GM23338 (cell line): ENCODE measurements at regions not wholly inside any gene's neighbourhood (a gene's known extent, or its start where the extent isn't known, plus 50 kb on each side); places are given as distances from the start of the nearest gene placed in this dataset.

ENCODE experiments used
- ATAC-seq: fragments of 200-7000 bp; cut with Tn5 transposase; 3 replicates; pipeline ENCODE4 v1.9.1; 2020
- DNase-seq: peaks from one replicate; pipeline ENCODE4 v3.0.0-alpha.2; 2015; ENCODE audit warnings: low spot score
- H2AFZ ChIP-seq: fragments of 200-600 bp; sonication (generic); 2 replicates; pipeline ENCODE4 v1.8.0; 2016; ENCODE audit warnings: antibody characterized with exemption, mild to moderate bottlenecking, moderate library complexity
- H3F3A ChIP-seq: fragments of 200-600 bp; sonication (generic); replicated peaks from 2 replicates; pipeline ENCODE4 v1.8.0; 2017; ENCODE audit warnings: antibody characterized with exemption, mixed run types, low read depth
- H3K27ac ChIP-seq: fragments of 200-600 bp; sonication (generic); 2 replicates; pipeline ENCODE4 v1.6.1; 2016; ENCODE audit warnings: low read depth
- H3K27me3 ChIP-seq: fragments of 200-600 bp; sonication (generic); 2 replicates; pipeline ENCODE4 v1.8.0; 2016; ENCODE audit warnings: mild to moderate bottlenecking, mixed run types, moderate library complexity; ENCODE audit not compliant: insufficient read depth
- H3K36me3 ChIP-seq: fragments of 200-600 bp; sonication (generic); 2 replicates; pipeline ENCODE4 v1.8.0; 2016; ENCODE audit warnings: mild to moderate bottlenecking; ENCODE audit not compliant: insufficient read depth
- H3K4me1 ChIP-seq: fragments of 200-600 bp; sonication (generic); 2 replicates; pipeline ENCODE4 v1.8.0; 2016; ENCODE audit warnings: mild to moderate bottlenecking, moderate library complexity; ENCODE audit not compliant: insufficient read depth
- H3K4me2 ChIP-seq: fragments of 200-600 bp; sonication (generic); 2 replicates; pipeline ENCODE4 v1.7.1; 2017; ENCODE audit warnings: mixed run types
- H3K4me3 ChIP-seq: fragments of 200-600 bp; sonication (generic); 2 replicates; pipeline ENCODE4 v1.6.1; 2016; ENCODE audit warnings: mixed run types
- H3K79me2 ChIP-seq: fragments of 200-600 bp; sonication (generic); replicated peaks from 2 replicates; pipeline ENCODE4 v1.8.0; 2017; ENCODE audit warnings: mild to moderate bottlenecking; ENCODE audit not compliant: insufficient read depth
- H3K9me2 ChIP-seq: fragments of 200-600 bp; sonication (generic); 2 replicates; pipeline ENCODE4 v1.8.0; 2017; ENCODE audit not compliant: insufficient read depth
- H4K20me1 ChIP-seq: fragments of 200-600 bp; sonication (generic); replicated peaks from 2 replicates; pipeline ENCODE4 v1.8.0; 2017; ENCODE audit warnings: mild to moderate bottlenecking; ENCODE audit not compliant: insufficient read depth
- H3K27ac Mint-ChIP-seq: 2 replicates; pipeline ENCODE4 v1.8.0; 2020; ENCODE audit warnings: inconsistent platforms, mild to moderate bottlenecking, moderate library complexity, mixed read lengths
- H3K27me3 Mint-ChIP-seq: 3 replicates; pipeline ENCODE4 v1.8.0; 2022; ENCODE audit warnings: low read depth, mild to moderate bottlenecking, moderate library complexity, mixed read lengths, inconsistent platforms; ENCODE audit not compliant: insufficient read depth, poor library complexity
- H3K36me3 Mint-ChIP-seq: 3 replicates; pipeline ENCODE4 v1.8.0; 2021; ENCODE audit warnings: low read depth, mild to moderate bottlenecking, inconsistent platforms, moderate library complexity, mixed read lengths
- H3K4me1 Mint-ChIP-seq: 3 replicates; pipeline ENCODE4 v1.8.0; 2020; ENCODE audit warnings: mild to moderate bottlenecking, inconsistent platforms, mixed read lengths
- H3K4me3 Mint-ChIP-seq: 3 replicates; pipeline ENCODE4 v1.8.0; 2021; ENCODE audit warnings: moderate library complexity, mild to moderate bottlenecking, inconsistent platforms, mixed read lengths
- H3K9me3 Mint-ChIP-seq: 3 replicates; pipeline ENCODE4 v1.8.0; 2020; ENCODE audit warnings: moderate library complexity, mild to moderate bottlenecking, inconsistent platforms, mixed read lengths
- POLR2AphosphoS5 ChIP-seq: IDR thresholded peaks from 2 replicates; pipeline ENCODE4 v1.6.1; 2016; ENCODE audit warnings: antibody characterized with exemption, low read depth
- STAT1 ChIP-seq: IDR thresholded peaks from one replicate; pipeline ENCODE4 v1.6.1; 2016; ENCODE audit warnings: antibody characterized with exemption; ENCODE audit not compliant: unreplicated experiment
- ZNF114 ChIP-seq: fragments of 250-450 bp; sonication (Bioruptor Pico); IDR thresholded peaks from 2 replicates; pipeline ENCODE4 v1.5.0; 2020; ENCODE audit warnings: mild to moderate bottlenecking, moderate library complexity
- ZNF331 ChIP-seq: fragments of 250-450 bp; sonication (Bioruptor Pico); IDR thresholded peaks from 2 replicates; pipeline ENCODE4 v1.5.0; 2020; ENCODE audit warnings: low read depth, mild to moderate bottlenecking, moderate library complexity
- TF ChIP-seq, protein P1 (sequence below): fragments of 250-450 bp; sonication (Bioruptor Pico); IDR thresholded peaks from 2 replicates; pipeline ENCODE4 v1.5.0; 2020; ENCODE audit warnings: mild to moderate bottlenecking, moderate library complexity
- TF ChIP-seq, protein P2 (sequence below): IDR thresholded peaks from one replicate; pipeline ENCODE4 v1.6.1; 2018; ENCODE audit warnings: antibody characterized with exemption; ENCODE audit not compliant: unreplicated experiment

DNA sequence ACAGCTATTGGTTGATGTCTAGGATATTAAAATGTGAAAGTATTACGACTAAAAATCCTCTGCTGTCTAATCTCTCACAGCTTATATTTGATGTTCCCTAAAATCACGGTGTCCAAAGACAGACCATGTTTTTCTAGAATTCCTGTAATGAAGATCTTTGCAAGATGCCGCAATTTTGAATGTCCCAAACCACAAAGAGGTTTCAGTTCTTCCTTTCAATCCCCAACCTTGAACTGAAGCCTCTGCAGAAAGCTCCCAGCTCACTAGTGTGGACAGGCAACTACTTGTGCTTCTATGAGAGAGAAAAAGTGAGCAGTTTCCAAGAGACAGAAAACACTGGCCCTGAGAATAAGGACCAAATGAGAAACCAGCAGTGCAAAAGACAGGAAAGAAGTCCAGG lies 370.1 kb downstream of the FOXA2 start (continued):
- TF ChIP-seq, protein P1, sequence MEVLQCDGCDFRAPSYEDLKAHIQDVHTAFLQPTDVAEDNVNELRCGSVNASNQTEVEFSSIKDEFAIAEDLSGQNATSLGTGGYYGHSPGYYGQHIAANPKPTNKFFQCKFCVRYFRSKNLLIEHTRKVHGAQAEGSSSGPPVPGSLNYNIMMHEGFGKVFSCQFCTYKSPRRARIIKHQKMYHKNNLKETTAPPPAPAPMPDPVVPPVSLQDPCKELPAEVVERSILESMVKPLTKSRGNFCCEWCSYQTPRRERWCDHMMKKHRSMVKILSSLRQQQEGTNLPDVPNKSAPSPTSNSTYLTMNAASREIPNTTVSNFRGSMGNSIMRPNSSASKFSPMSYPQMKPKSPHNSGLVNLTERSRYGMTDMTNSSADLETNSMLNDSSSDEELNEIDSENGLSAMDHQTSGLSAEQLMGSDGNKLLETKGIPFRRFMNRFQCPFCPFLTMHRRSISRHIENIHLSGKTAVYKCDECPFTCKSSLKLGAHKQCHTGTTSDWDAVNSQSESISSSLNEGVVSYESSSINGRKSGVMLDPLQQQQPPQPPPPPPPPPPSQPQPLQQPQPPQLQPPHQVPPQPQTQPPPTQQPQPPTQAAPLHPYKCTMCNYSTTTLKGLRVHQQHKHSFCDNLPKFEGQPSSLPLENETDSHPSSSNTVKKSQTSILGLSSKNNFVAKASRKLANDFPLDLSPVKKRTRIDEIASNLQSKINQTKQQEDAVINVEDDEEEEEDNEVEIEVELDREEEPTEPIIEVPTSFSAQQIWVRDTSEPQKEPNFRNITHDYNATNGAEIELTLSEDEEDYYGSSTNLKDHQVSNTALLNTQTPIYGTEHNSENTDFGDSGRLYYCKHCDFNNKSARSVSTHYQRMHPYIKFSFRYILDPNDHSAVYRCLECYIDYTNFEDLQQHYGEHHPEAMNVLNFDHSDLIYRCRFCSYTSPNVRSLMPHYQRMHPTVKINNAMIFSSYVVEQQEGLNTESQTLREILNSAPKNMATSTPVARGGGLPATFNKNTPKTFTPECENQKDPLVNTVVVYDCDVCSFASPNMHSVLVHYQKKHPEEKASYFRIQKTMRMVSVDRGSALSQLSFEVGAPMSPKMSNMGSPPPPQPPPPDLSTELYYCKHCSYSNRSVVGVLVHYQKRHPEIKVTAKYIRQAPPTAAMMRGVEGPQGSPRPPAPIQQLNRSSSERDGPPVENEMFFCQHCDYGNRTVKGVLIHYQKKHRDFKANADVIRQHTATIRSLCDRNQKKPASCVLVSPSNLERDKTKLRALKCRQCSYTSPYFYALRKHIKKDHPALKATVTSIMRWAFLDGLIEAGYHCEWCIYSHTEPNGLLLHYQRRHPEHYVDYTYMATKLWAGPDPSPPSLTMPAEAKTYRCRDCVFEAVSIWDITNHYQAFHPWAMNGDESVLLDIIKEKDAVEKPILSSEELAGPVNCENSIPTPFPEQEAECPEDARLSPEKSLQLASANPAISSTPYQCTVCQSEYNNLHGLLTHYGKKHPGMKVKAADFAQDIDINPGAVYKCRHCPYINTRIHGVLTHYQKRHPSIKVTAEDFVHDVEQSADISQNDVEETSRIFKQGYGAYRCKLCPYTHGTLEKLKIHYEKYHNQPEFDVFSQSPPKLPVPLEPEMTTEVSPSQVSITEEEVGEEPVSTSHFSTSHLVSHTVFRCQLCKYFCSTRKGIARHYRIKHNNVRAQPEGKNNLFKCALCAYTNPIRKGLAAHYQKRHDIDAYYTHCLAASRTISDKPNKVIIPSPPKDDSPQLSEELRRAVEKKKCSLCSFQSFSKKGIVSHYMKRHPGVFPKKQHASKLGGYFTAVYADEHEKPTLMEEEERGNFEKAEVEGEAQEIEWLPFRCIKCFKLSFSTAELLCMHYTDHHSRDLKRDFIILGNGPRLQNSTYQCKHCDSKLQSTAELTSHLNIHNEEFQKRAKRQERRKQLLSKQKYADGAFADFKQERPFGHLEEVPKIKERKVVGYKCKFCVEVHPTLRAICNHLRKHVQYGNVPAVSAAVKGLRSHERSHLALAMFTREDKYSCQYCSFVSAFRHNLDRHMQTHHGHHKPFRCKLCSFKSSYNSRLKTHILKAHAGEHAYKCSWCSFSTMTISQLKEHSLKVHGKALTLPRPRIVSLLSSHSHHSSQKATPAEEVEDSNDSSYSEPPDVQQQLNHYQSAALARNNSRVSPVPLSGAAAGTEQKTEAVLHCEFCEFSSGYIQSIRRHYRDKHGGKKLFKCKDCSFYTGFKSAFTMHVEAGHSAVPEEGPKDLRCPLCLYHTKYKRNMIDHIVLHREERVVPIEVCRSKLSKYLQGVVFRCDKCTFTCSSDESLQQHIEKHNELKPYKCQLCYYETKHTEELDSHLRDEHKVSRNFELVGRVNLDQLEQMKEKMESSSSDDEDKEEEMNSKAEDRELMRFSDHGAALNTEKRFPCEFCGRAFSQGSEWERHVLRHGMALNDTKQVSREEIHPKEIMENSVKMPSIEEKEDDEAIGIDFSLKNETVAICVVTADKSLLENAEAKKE = no peak
- TF ChIP-seq, protein P2, sequence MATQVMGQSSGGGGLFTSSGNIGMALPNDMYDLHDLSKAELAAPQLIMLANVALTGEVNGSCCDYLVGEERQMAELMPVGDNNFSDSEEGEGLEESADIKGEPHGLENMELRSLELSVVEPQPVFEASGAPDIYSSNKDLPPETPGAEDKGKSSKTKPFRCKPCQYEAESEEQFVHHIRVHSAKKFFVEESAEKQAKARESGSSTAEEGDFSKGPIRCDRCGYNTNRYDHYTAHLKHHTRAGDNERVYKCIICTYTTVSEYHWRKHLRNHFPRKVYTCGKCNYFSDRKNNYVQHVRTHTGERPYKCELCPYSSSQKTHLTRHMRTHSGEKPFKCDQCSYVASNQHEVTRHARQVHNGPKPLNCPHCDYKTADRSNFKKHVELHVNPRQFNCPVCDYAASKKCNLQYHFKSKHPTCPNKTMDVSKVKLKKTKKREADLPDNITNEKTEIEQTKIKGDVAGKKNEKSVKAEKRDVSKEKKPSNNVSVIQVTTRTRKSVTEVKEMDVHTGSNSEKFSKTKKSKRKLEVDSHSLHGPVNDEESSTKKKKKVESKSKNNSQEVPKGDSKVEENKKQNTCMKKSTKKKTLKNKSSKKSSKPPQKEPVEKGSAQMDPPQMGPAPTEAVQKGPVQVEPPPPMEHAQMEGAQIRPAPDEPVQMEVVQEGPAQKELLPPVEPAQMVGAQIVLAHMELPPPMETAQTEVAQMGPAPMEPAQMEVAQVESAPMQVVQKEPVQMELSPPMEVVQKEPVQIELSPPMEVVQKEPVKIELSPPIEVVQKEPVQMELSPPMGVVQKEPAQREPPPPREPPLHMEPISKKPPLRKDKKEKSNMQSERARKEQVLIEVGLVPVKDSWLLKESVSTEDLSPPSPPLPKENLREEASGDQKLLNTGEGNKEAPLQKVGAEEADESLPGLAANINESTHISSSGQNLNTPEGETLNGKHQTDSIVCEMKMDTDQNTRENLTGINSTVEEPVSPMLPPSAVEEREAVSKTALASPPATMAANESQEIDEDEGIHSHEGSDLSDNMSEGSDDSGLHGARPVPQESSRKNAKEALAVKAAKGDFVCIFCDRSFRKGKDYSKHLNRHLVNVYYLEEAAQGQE = no peak
- TF ChIP-seq ZNF331 = no peak

DNA sequence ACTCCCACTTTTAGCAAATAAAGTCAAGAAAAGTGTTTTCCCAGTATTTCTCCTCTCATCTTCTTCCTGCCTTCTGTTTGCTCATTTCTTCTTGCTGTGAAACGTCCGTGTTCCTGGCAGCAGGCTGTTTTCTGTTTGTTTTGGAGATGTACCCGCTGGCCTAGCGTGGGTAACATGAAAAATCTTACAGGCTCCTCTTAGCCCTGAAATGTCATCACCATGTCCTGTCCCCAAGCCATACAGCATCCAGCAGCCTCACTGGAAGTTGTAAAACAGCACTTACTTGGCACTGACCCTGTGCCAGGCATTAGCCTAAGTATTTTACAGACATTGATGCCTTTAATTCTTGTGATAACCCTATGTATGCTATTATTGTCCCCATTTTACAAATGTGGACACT lies 371.1 kb downstream of the FOXA2 start:
- Histone ChIP-seq H4K20me1 (no peaks in the 10 kb centered on the region), H3K9me2 (no peaks in the 10 kb centered on the region), H3K27ac (no peak overlapping the region), H3K4me2 (no peak overlapping the region), H3K27me3 (no peaks in the 10 kb centered on the region), H2AFZ (no peak overlapping the region), H3K79me2 (no peaks in the 10 kb centered on the region), H3K4me3 (no peak overlapping the region), H3K4me1 (peaks cover 16% of the 10 kb centered on the region), H3K36me3 (no peaks in the 10 kb centered on the region), H3F3A (no peaks in the 10 kb centered on the region)
- no peak for DNase-seq
- Mint-ChIP-seq H3K27me3 (peaks cover 4% of the 10 kb centered on the region), H3K27ac (0 out of 2 replicates have a peak overlapping the region, but pooled peaks have one; percentile 42), H3K9me3 (peaks cover 6% of the 10 kb centered on the region; the same call in 2 of the 3 replicates), H3K4me1 (peaks cover 13% of the 10 kb centered on the region), H3K4me3 (no peak overlapping the region), H3K36me3 (no peaks in the 10 kb centered on the region)
- ATAC-seq = no peak
- TF ChIP-seq STAT1 (no peak), POLR2AphosphoS5 (no peak), ZNF114 (no peak)
- TF ChIP-seq, protein P1 = no peak
